Head of caudate nucleus (tissue), 42 donors: ENCODE measurements at regions not wholly inside any gene's neighbourhood (a gene's known extent, or its start where the extent isn't known, plus 50 kb on each side); places are given as distances from the start of the nearest gene placed in this dataset.
A peak's percentile ranks its signal among the peaks of the same experiment; 100 is the strongest.
"Not testable (repeated sequence)": the region's sequence is repeated elsewhere in the genome, so short reads cannot be mapped to it uniquely, and the experiment has no call there.

Experiments
- DNase-seq, 42 donors: peaks; one replicate each; pipeline versions ENCODE4 v3.0.0 to v3.0.0-alpha.2; 2020 to 2021; ENCODE audit warnings: mixed read lengths in 7 of 42
- intact Hi-C: fragments of 100-400 bp; cut with DNase I; formaldehyde crosslinking; loops from one replicate; pipeline ENCODE4 v1.15.0; 2022

- peak in 2 of 42 donors; percentile 10 to 21 for DNase-seq
- intact Hi-C loops: loop anchor here (10.0 kb wide), 1 partner anchor 96 kb away; no protein-coding TSS in a partner anchor
Measured at GRCh38 chr14:90458536-90458935, 61.7 kb downstream of the CALM1 start.

- intact Hi-C loops: no loop called here
- DNase-seq: peak in 2 of 42 donors; percentile 13 to 20
Measured at GRCh38 chr14:90460136-90460535, 63.3 kb downstream of the CALM1 start.

DNA sequence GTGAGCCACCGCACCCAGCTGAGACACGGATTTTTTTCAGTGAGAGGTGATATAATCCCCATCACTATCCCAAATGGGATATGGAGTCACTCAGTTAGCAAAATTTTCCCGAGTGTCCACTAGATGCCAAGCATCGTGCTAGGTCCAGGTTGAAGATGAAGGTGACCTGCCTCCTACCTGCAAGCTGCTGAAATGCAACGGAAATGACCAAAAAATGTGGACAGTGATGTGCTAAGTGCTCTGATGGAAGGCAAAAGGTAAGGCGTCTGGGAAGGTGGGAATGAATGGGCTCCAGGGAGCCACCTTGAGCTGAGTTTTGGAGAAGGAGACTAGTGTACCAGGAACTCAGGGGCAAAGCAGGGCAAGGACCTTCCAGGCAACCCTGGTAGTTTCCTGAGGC lies 64.6 kb downstream of the CALM1 start:
- intact Hi-C loops: no loop called here
- DNase-seq: peak in 1 of 42 donors; percentile 27

DNA sequence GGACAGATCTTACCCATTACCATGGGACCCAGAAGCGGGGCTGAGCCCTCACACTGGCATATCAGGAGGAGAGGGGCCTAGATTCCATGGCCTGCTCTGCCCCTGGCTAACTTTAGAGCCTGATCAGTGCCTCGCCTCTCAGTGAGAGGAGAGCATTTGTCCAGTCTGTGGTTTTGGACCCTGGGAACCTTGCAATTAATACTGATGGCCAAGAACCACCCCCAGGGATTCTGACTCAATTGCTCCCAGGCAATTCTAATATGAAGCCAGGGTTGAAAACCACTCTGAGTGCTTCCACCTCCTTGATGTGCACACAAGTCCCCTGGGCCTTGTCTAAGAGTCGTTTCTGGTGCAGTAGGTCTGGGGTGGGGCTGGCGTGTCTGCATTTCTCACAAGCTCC lies 67.7 kb downstream of the CALM1 start:
- no peak for DNase-seq
- intact Hi-C loops: no loop called here

DNA sequence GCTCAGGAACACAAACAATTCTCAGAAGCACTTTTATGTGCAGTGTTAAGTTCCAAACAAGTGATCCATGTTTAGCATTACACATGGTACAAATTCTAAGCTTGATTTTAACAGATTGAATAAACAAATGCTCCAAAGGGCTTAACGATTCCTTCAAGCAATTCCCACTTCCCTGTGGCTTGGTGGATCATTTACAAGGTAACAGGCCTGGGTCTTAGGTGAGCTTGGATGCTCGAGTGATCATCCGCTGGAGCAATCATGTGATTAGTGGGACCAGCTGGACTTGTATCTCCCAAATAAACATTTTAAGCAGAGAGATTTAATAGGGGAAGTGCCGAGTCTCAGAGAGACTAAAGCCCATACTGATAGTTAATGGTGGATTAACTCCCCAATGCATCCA lies 70.7 kb downstream of the CALM1 start:
- DNase-seq: no peak
- intact Hi-C loops: no loop called here

DNA sequence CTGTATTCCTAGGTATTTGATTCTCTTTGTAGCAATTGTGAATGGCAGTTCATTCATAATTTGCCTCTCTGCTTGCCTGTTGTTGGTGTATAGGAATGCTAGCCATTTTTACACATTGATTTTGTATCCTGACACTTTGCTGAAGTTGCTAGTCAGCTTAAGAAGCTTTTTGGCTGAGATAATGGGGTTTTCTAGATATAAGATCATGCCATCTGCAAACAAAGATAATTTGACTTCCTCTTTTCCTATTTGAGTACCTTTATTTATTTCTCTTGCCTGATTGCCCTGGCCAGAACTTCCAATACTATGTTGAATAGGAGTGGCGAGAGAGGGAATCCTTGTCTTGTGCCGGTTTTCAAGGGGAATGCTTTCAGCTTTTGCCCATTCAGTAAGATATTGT lies 72.6 kb downstream of the CALM1 start:
- DNase-seq, intact Hi-C loops: not testable (repeated sequence)

DNA sequence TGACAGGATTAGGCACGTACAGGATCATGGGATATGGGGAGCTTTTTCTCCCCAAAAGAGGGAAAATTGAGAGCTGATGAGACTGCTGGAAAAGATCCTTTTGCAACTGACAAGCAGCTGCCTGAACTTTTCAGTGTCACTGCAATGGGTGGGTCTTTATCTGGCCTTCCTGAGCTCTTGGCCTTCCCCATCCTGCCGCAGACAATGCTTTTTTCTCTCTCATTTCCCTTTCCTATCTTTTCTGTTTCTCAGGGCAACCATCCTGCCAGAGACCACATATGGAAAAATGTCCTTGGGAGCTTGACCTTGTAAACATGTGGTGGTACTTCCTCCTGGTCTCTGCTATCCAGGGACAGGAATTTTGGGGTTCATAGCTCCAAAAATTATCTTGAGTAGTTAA lies 75.8 kb downstream of the CALM1 start:
- intact Hi-C loops: no loop called here
- no peak for DNase-seq
